HFFc6 (cell line): ENCODE measurements at regions not wholly inside any gene's neighbourhood (a gene's known extent, or its start where the extent isn't known, plus 50 kb on each side); places are given as distances from the start of the nearest gene placed in this dataset.

ENCODE experiments used
- DNase-seq: peaks from one replicate; pipeline ENCODE4 v3.0.0-alpha.2; 2018
- H3K27ac Mint-ChIP-seq: 2 replicates; pipeline ENCODE4 v1.8.0; 2020; ENCODE audit warnings: mild to moderate bottlenecking, mixed read lengths
- H3K27me3 Mint-ChIP-seq: 2 replicates; pipeline ENCODE4 v1.8.0; 2021; ENCODE audit warnings: mild to moderate bottlenecking, moderate library complexity, mixed read lengths; ENCODE audit not compliant: insufficient read depth
- H3K36me3 Mint-ChIP-seq: 2 replicates; pipeline ENCODE4 v1.8.0; 2021; ENCODE audit warnings: low read depth, mixed read lengths
- H3K4me1 Mint-ChIP-seq: 2 replicates; pipeline ENCODE4 v1.8.0; 2020; ENCODE audit warnings: low read depth, mixed read lengths
- H3K4me3 Mint-ChIP-seq: 2 replicates; pipeline ENCODE4 v1.8.0; 2020; ENCODE audit warnings: mild to moderate bottlenecking, moderate library complexity, mixed read lengths
- H3K9me3 Mint-ChIP-seq: 2 replicates; pipeline ENCODE4 v1.8.0; 2020; ENCODE audit warnings: mild to moderate bottlenecking, mixed read lengths
- TF ChIP-seq, protein P1 (sequence below): fragments of 200-600 bp; sonication (generic); IDR thresholded peaks from 2 replicates; pipeline ENCODE4 v1.5.0; 2021; ENCODE audit warnings: antibody characterized with exemption, mild to moderate bottlenecking

DNA sequence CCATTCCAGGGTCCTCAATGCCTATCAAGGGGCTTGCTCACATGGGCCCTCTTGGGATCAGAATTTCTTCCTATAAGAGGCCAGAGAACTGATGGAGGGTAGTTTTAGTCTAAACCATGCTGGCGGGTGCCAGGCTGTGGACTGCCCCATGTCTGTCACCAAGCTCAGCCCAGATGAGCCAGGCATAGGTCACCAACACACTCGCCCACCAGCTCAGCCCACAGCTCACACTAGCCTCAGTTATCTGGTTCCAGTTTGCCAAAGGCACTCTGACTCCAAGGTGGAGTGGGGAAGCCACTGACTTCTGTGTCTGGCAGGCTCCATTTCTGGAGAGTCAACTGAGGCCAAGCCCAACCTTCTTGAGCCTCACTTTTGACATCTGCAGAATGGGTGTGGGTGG is 50.7 kb upstream of the INSYN1 start:
- no peak for DNase-seq
- Mint-ChIP-seq H3K27me3 (peaks cover 8% of the 10 kb centered on the region), H3K4me3 (no peak overlapping the region), H3K4me1 (peaks cover 36% of the 10 kb centered on the region), H3K27ac (no peak overlapping the region), H3K36me3 (no peaks in the 10 kb centered on the region), H3K9me3 (no peaks in the 10 kb centered on the region)
- TF ChIP-seq, protein P1, sequence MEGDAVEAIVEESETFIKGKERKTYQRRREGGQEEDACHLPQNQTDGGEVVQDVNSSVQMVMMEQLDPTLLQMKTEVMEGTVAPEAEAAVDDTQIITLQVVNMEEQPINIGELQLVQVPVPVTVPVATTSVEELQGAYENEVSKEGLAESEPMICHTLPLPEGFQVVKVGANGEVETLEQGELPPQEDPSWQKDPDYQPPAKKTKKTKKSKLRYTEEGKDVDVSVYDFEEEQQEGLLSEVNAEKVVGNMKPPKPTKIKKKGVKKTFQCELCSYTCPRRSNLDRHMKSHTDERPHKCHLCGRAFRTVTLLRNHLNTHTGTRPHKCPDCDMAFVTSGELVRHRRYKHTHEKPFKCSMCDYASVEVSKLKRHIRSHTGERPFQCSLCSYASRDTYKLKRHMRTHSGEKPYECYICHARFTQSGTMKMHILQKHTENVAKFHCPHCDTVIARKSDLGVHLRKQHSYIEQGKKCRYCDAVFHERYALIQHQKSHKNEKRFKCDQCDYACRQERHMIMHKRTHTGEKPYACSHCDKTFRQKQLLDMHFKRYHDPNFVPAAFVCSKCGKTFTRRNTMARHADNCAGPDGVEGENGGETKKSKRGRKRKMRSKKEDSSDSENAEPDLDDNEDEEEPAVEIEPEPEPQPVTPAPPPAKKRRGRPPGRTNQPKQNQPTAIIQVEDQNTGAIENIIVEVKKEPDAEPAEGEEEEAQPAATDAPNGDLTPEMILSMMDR = no peak

DNA sequence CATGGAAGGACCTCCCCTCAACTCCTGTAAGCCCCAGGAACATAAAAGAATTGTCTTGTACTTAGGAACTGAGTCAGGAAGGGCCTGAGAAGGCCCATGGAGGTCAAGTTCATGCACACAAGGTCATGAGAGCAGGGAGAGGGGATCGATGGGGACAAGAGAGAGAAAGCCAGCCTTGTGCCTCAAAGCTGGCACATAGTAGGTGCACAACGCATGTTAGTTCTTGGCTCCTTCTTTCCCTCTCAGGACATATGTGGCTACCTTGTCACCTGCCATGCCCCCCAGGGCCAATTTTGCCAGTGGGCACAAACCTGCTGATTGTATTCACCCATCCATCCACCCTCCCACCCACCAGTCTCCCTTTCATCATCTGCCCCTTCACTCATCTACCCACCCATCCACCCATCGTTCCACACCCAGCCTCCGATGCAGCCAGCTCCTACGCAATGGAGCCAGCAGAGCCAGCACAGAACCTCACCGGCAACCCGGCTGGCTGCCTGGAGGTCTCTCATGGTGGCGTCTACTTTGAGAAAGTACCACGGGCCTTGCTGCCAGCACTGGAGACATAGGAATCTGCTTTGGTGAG is 52.4 kb upstream of the INSYN1 start:
- no peak for DNase-seq
- Mint-ChIP-seq H3K27ac (no peak overlapping the region), H3K9me3 (no peaks in the 10 kb centered on the region), H3K4me3 (no peak overlapping the region), H3K27me3 (peaks cover 19% of the 10 kb centered on the region), H3K4me1 (peaks cover 18% of the 10 kb centered on the region), H3K36me3 (no peaks in the 10 kb centered on the region)
- TF ChIP-seq, protein P1 = no peak

DNA sequence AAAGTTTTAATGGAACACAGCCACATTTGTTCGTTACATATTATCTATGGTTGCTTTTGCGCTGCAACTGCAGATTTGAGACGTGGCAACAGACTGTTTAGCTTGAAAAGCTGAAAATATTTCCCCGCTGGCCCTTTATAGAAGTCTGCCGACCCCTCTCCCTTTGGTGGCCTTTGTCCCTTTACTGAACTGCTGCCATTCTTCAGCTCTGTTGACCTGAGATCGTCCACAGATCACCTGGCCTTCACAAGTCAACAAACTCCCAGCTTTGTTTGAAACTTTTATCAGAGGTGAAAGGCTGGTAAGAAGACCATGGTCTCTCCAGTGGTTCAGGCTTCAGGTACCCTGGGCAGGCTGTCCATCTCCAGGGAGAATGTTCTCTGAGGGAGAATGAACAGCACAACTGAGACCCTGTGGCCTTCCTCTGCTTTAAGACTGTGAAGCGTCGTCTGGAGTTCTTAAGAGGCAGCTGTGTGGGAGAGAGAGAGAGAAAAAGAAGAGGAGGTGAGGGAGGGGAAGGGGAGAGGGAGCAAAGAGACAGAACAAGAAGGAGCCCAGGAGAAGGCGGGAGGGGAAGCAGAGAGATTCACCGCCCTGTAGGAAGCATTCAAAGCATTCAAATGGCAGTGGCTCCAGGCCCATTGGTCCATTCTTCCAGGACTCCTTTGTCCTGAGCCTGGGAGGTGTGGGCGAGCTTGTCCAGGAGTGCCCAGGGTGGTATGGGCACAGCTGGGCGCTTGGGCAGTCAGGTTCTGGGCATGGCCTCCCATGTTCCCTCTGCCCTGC is 53.7 kb upstream of the INSYN1 start:
- Mint-ChIP-seq H3K4me1 (peaks cover 5% of the 10 kb centered on the region), H3K27me3 (peaks cover 20% of the 10 kb centered on the region), H3K36me3 (no peaks in the 10 kb centered on the region), H3K4me3 (no peak overlapping the region), H3K9me3 (no peaks in the 10 kb centered on the region), H3K27ac (no peak overlapping the region)
- DNase-seq = no peak
- TF ChIP-seq, protein P1 = no peak

DNA sequence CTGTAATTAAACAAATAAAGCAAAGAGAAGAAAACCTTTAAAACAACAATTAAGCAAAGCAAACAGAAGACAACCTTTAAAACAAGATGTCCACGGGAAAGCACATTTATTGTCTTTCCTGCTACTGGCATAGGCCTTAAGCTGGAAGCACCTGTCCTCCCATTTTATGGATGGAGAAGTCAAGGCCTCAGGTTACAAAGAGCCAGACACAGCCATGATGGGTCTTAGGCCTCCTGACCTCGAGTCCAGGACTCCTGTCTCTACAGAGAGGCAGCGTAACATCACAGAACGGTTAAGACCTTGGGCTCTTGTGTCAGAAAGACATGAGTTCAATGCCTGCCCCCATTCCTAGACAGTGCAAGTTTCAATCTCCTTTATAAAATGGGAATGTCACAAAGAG is 54.7 kb upstream of the INSYN1 start:
- H3K4me1 Mint-ChIP-seq = no peaks in the 10 kb centered on the region
- H3K36me3 Mint-ChIP-seq = no peaks in the 10 kb centered on the region
- DNase-seq = no peak
- TF ChIP-seq, protein P1 = no peak
- no peak overlapping the region for H3K4me3 Mint-ChIP-seq
- H3K27me3 Mint-ChIP-seq = peaks cover 22% of the 10 kb centered on the region
- H3K27ac Mint-ChIP-seq = no peak overlapping the region
- no peaks in the 10 kb centered on the region for H3K9me3 Mint-ChIP-seq

DNA sequence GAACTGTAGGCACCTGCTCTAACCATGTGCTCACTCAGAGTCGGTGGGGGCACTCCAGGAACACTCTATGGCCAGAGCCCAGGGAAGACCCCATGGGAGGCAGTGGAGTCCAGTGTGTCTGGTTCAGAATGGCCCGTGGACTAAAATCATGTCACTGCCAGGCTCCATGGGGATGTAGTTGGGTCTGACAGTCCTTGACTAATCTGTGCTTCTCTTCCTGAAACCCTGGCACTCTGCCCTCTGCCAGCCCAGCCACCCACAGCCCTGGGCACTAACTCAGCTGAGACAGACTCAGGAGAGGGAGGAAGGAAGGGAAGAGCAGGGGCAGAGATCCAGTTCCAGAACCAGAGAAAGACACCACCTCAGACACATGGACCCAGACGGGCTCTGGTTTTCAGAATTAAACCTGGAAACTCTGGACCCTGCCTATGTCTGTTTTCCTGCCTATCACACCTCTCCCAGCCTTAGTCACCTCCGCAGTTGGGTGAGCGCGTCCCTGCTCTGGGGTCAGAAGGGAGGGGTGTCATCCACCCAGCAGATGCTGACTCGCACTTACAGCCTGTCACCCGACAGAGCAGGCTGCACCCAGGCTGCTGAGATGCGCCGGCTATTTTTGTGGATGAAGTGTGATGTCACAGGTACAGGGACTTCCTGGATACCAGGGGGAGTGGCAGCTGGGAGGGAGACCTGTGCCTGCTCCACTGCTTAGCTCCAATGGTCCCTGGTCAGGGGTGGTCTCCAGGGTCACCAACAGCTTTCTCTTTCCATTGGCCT is 56.8 kb upstream of the INSYN1 start:
- Mint-ChIP-seq H3K9me3 (peaks cover 5% of the 10 kb centered on the region; the same call in 1 of the 2 replicates), H3K27ac (no peak overlapping the region), H3K4me3 (no peak overlapping the region), H3K36me3 (no peaks in the 10 kb centered on the region), H3K27me3 (peaks cover 32% of the 10 kb centered on the region), H3K4me1 (no peaks in the 10 kb centered on the region)
- peak; percentile 13 for DNase-seq
- TF ChIP-seq, protein P1 = no peak
